ENCODE measurements at regions not wholly inside any gene's neighbourhood (a gene's known extent, or its start where the extent isn't known, plus 50 kb on each side); places are given as distances from the start of the nearest gene placed in this dataset.
"Not testable (repeated sequence)": the region's sequence is repeated elsewhere in the genome, so short reads cannot be mapped to it uniquely, and the experiment has no call there.

GRCh38 chr17:63287006-63287405 is 159.1 kb downstream of the CYB561 start:
- TF ChIP-seq, protein P1, sequence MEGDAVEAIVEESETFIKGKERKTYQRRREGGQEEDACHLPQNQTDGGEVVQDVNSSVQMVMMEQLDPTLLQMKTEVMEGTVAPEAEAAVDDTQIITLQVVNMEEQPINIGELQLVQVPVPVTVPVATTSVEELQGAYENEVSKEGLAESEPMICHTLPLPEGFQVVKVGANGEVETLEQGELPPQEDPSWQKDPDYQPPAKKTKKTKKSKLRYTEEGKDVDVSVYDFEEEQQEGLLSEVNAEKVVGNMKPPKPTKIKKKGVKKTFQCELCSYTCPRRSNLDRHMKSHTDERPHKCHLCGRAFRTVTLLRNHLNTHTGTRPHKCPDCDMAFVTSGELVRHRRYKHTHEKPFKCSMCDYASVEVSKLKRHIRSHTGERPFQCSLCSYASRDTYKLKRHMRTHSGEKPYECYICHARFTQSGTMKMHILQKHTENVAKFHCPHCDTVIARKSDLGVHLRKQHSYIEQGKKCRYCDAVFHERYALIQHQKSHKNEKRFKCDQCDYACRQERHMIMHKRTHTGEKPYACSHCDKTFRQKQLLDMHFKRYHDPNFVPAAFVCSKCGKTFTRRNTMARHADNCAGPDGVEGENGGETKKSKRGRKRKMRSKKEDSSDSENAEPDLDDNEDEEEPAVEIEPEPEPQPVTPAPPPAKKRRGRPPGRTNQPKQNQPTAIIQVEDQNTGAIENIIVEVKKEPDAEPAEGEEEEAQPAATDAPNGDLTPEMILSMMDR (IDR thresholded peaks at IDR 0.05; ENCODE audit: low read length): not testable (repeated sequence)
- not testable (repeated sequence) for TF ChIP-seq EZH2 (IDR thresholded peaks at IDR 0.05; ENCODE audit: borderline replicate concordance, low read length)
